ENCODE measurements at regions not wholly inside any gene's neighbourhood (a gene's known extent, or its start where the extent isn't known, plus 50 kb on each side); places are given as distances from the start of the nearest gene placed in this dataset.

GRCh38 chr22:23000657-23001347 lies 69.5 kb upstream of the GNAZ start:
- DNase-seq, result no peak

DNA sequence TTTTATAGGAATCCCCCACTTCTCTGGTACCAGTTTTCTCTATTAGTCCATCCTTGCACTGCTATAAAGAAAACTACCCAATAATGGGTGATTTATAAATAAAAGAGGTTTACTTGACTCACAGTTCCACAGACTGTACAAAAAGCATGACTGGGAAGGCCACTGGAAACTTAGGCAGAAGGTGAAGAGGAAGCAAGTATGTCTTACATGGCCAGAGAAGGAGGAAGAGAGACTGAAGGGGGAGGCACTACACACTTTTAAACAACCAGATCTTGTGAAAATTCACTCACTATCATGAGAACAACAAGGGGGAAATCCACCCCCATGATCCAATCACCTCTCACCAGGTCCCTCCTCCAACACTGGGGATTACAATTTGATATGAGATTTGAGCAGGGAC lies 68.9 kb upstream of the GNAZ start:
- no peak for DNase-seq

GRCh38 chr22:23002612-23003180 lies 67.6 kb upstream of the GNAZ start:
- DNase-seq, result no peak

GRCh38 chr22:23007823-23008222 lies 62.5 kb upstream of the GNAZ start:
- DNase-seq, result no peak

GRCh38 chr22:23008896-23009295 lies 61.4 kb upstream of the GNAZ start:
- DNase-seq, result no peak
